ENCODE measurements at regions not wholly inside any gene's neighbourhood (a gene's known extent, or its start where the extent isn't known, plus 50 kb on each side); places are given as distances from the start of the nearest gene placed in this dataset.

GRCh38 chr1:8154621-8155052, 128.5 kb upstream of the ERRFI1 start (continued):
- peak; percentile 92; the same call in 1 of the 2 replicates for TF ChIP-seq ZNF614 (CRISPR knock-in tag; IDR thresholded peaks at IDR 0.05; ENCODE audit: borderline replicate concordance)
- no peak for TF ChIP-seq ZNF329 (CRISPR knock-in tag; IDR thresholded peaks at IDR 0.05; ENCODE audit: low read depth)
- TF ChIP-seq MNT (IDR thresholded peaks at IDR 0.05): peak; percentile 64
- no peak for TF ChIP-seq RBM39 (IDR thresholded peaks at IDR 0.05; ENCODE audit: low read depth, low read length, poor library complexity, severe bottlenecking)
- peak; percentile 33; the same call in 1 of the 2 replicates for TF ChIP-seq THAP11 (CRISPR knock-in tag; IDR thresholded peaks at IDR 0.05)
- TF ChIP-seq NKX3-1 (CRISPR knock-in tag; IDR thresholded peaks at IDR 0.05): no peak
- TF ChIP-seq LRRFIP1 (CRISPR knock-in tag; conservative IDR thresholded peaks at IDR 0.05): no peak; the same call in 1 of the 2 replicates
- no peak for TF ChIP-seq NFE2L2 (IDR thresholded peaks at IDR 0.05; ENCODE audit: low read length)
- TF ChIP-seq TOE1 (CRISPR knock-in tag; IDR thresholded peaks at IDR 0.05): no peak
- no peak for TF ChIP-seq CREBL2 (CRISPR knock-in tag; IDR thresholded peaks at IDR 0.05; ENCODE audit: borderline replicate concordance)
- TF ChIP-seq AHDC1 (CRISPR knock-in tag; IDR thresholded peaks at IDR 0.05; ENCODE audit: borderline replicate concordance): peak; percentile 90; the same call in 1 of the 2 replicates
- TF ChIP-seq SMARCE1 (IDR thresholded peaks at IDR 0.05; ENCODE audit: borderline replicate concordance): no peak
- TF ChIP-seq FOXP4 (CRISPR knock-in tag; IDR thresholded peaks at IDR 0.05): peak; percentile 88
- TF ChIP-seq GABPB1 (CRISPR knock-in tag; IDR thresholded peaks at IDR 0.05): peak; percentile 38; the same call in 1 of the 2 replicates
- peak; percentile 31; the same call in 1 of the 2 replicates for TF ChIP-seq TFDP1 (CRISPR knock-in tag; IDR thresholded peaks at IDR 0.05; ENCODE audit: borderline replicate concordance)
- no peak for TF ChIP-seq KLF13 (CRISPR knock-in tag; IDR thresholded peaks at IDR 0.05)
- no peak for TF ChIP-seq FOXP1 (IDR thresholded peaks at IDR 0.05)
- TF ChIP-seq FOXP1 (CRISPR knock-in tag; IDR thresholded peaks at IDR 0.05): peak; percentile 72
